ENCODE measurements at regions not wholly inside any gene's neighbourhood (a gene's known extent, or its start where the extent isn't known, plus 50 kb on each side); places are given as distances from the start of the nearest gene placed in this dataset.
"Not testable (repeated sequence)": the region's sequence is repeated elsewhere in the genome, so short reads cannot be mapped to it uniquely, and the experiment has no call there.

DNA sequence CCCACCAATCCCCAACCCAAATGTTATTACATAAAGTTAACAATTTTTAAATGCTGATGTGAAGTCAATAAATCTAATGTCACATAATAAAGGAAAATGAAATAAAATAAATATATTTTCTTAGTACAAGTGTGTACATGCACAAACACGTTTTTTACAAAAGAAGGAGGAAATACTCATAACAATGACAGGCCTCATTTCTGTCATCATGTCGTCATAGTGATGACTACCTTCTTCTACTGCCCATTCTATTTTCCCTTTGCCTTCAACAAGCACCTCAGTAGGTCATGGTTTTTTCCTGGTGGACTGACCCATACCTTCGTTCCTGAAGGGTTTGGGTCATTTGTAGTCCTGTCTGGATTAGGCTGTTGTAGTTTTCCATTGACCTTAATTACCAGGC, 185.3 kb upstream of the IPO5 start (continued):
- TF ChIP-seq, protein P1, sequence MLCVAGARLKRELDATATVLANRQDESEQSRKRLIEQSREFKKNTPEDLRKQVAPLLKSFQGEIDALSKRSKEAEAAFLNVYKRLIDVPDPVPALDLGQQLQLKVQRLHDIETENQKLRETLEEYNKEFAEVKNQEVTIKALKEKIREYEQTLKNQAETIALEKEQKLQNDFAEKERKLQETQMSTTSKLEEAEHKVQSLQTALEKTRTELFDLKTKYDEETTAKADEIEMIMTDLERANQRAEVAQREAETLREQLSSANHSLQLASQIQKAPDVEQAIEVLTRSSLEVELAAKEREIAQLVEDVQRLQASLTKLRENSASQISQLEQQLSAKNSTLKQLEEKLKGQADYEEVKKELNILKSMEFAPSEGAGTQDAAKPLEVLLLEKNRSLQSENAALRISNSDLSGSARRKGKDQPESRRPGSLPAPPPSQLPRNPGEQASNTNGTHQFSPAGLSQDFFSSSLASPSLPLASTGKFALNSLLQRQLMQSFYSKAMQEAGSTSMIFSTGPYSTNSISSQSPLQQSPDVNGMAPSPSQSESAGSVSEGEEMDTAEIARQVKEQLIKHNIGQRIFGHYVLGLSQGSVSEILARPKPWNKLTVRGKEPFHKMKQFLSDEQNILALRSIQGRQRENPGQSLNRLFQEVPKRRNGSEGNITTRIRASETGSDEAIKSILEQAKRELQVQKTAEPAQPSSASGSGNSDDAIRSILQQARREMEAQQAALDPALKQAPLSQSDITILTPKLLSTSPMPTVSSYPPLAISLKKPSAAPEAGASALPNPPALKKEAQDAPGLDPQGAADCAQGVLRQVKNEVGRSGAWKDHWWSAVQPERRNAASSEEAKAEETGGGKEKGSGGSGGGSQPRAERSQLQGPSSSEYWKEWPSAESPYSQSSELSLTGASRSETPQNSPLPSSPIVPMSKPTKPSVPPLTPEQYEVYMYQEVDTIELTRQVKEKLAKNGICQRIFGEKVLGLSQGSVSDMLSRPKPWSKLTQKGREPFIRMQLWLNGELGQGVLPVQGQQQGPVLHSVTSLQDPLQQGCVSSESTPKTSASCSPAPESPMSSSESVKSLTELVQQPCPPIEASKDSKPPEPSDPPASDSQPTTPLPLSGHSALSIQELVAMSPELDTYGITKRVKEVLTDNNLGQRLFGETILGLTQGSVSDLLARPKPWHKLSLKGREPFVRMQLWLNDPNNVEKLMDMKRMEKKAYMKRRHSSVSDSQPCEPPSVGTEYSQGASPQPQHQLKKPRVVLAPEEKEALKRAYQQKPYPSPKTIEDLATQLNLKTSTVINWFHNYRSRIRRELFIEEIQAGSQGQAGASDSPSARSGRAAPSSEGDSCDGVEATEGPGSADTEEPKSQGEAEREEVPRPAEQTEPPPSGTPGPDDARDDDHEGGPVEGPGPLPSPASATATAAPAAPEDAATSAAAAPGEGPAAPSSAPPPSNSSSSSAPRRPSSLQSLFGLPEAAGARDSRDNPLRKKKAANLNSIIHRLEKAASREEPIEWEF (IDR thresholded peaks at IDR 0.05; ENCODE audit: insufficient replicate concordance, low read depth, low read length), result no peak

DNA sequence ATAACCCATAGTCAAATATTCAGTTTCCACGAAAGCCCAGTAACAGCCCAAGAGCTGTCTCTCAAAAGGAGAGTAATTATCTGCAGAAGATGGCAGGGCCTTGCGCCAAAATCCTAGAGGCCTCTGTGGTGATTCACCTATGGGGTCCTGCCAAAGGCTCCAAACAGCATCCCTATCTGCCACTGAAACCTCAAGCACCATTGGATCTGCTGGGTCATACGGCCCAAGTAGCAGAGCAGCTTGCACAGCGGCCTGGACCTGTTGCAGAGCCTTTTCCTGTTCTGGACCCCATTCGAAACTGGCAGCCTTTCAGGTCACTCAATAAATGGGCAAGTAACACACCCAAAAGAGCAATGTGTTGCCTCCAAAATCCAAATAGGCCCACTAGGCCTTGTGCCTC, 183.2 kb upstream of the IPO5 start:
- intact Hi-C loops (cut with micrococcal nuclease; ENCODE audit: unreplicated experiment); POLR2A ChIA-PET; SMC1A ChIA-PET (ENCODE audit: uncharacterized antibody, unreplicated experiment); CTCF ChIA-PET; ATAC-seq; H2AFZ ChIP-seq (ENCODE audit: control insufficient read depth, low read depth, low read length); H3K9ac ChIP-seq (ENCODE audit: control insufficient read depth, insufficient read depth, low read length); FAIRE-seq; H3K4me2 ChIP-seq (ENCODE audit: control insufficient read depth, insufficient read depth); H3K27ac ChIP-seq (ENCODE audit: control insufficient read depth, insufficient read depth); H3K4me1 ChIP-seq (ENCODE audit: control insufficient read depth, insufficient read depth, low read length); H3K27me3 ChIP-seq (replicated peaks in 1 of 2; ENCODE audit: control insufficient read depth in 2 of 2, insufficient read depth in 2 of 2, low read length in 1 of 2); H3K79me2 ChIP-seq (ENCODE audit: control insufficient read depth, insufficient read depth, low read length); in situ Hi-C loops (cut with MboI); BruUV-seq (replicated peaks); H4K20me1 ChIP-seq (ENCODE audit: control insufficient read depth, insufficient read depth); H3K9me3 ChIP-seq (replicated peaks; ENCODE audit: control insufficient read depth, insufficient read depth, low read length); H3K36me3 ChIP-seq (ENCODE audit: control insufficient read depth in 2 of 2, insufficient read depth in 2 of 2, low read length in 1 of 2); DNase-seq (ENCODE audit: low read depth, low spot score); H3K4me3 ChIP-seq; RAD21 ChIA-PET (ENCODE audit: unreplicated experiment): not testable (repeated sequence)
- WGBS (ENCODE audit: insufficient coverage, insufficient replicate concordance, low lambda C conversion rate, missing lambda C conversion rate), result 11% methylated on average over 5 of the region's 5 CpGs

DNA sequence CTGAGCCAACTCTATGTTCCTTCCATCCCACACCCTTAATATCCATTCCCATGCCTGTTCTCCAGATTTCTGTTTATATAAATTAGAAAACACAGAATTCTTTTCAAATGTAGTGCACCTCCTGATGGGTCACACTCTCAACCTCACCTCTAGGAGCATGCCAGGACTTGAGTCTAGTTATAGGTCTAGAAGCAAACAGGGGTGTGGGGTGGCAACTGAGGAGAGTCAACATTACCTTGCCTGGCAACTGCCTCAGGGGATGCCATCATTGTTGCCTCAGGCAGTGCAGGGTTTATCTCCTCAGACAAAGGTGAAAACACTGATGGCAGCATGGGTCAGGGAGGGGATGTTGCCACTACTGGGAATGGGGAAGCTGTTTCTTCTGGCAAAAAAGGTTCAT, 181.0 kb upstream of the IPO5 start:
- H4K20me1 ChIP-seq (ENCODE audit: control insufficient read depth, insufficient read depth); FAIRE-seq; CTCF ChIA-PET; H3K4me1 ChIP-seq (ENCODE audit: control insufficient read depth, insufficient read depth, low read length); BruUV-seq (replicated peaks); H3K9ac ChIP-seq (ENCODE audit: control insufficient read depth, insufficient read depth, low read length); H3K4me2 ChIP-seq (ENCODE audit: control insufficient read depth, insufficient read depth); H3K9me3 ChIP-seq (replicated peaks; ENCODE audit: control insufficient read depth, insufficient read depth, low read length); H3K27ac ChIP-seq (ENCODE audit: control insufficient read depth, insufficient read depth); POLR2A ChIA-PET; H2AFZ ChIP-seq (ENCODE audit: control insufficient read depth, low read depth, low read length); in situ Hi-C loops (cut with MboI); SMC1A ChIA-PET (ENCODE audit: uncharacterized antibody, unreplicated experiment); H3K79me2 ChIP-seq (ENCODE audit: control insufficient read depth, insufficient read depth, low read length); intact Hi-C loops (cut with micrococcal nuclease; ENCODE audit: unreplicated experiment); H3K4me3 ChIP-seq; H3K27me3 ChIP-seq (replicated peaks in 1 of 2; ENCODE audit: control insufficient read depth in 2 of 2, insufficient read depth in 2 of 2, low read length in 1 of 2); DNase-seq (ENCODE audit: low read depth, low spot score); RAD21 ChIA-PET (ENCODE audit: unreplicated experiment); ATAC-seq; H3K36me3 ChIP-seq (ENCODE audit: control insufficient read depth in 2 of 2, insufficient read depth in 2 of 2, low read length in 1 of 2): not testable (repeated sequence)

GRCh38 chr13:97774391-97775100, 178.9 kb upstream of the IPO5 start:
- in situ Hi-C loops (cut with MboI); H3K27me3 ChIP-seq (replicated peaks in 1 of 2; ENCODE audit: control insufficient read depth in 2 of 2, insufficient read depth in 2 of 2, low read length in 1 of 2); H3K4me2 ChIP-seq (ENCODE audit: control insufficient read depth, insufficient read depth); H4K20me1 ChIP-seq (ENCODE audit: control insufficient read depth, insufficient read depth); H3K79me2 ChIP-seq (ENCODE audit: control insufficient read depth, insufficient read depth, low read length); CTCF ChIA-PET; H3K27ac ChIP-seq (ENCODE audit: control insufficient read depth, insufficient read depth); H3K9me3 ChIP-seq (replicated peaks; ENCODE audit: control insufficient read depth, insufficient read depth, low read length); H3K4me1 ChIP-seq (ENCODE audit: control insufficient read depth, insufficient read depth, low read length); SMC1A ChIA-PET (ENCODE audit: uncharacterized antibody, unreplicated experiment); FAIRE-seq; POLR2A ChIA-PET; H3K9ac ChIP-seq (ENCODE audit: control insufficient read depth, insufficient read depth, low read length); RAD21 ChIA-PET (ENCODE audit: unreplicated experiment); H2AFZ ChIP-seq (ENCODE audit: control insufficient read depth, low read depth, low read length); DNase-seq (ENCODE audit: low read depth, low spot score); H3K4me3 ChIP-seq; intact Hi-C loops (cut with micrococcal nuclease; ENCODE audit: unreplicated experiment); H3K36me3 ChIP-seq (ENCODE audit: control insufficient read depth in 2 of 2, insufficient read depth in 2 of 2, low read length in 1 of 2); ATAC-seq; BruUV-seq (replicated peaks): not testable (repeated sequence)
- 66% methylated on average over 28 of the region's 34 CpGs for WGBS (ENCODE audit: insufficient coverage, insufficient replicate concordance, low lambda C conversion rate, missing lambda C conversion rate)

All from GM12878 (cell line).